ENCODE measurements at regions not wholly inside any gene's neighbourhood (a gene's known extent, or its start where the extent isn't known, plus 50 kb on each side); places are given as distances from the start of the nearest gene placed in this dataset.

DNA sequence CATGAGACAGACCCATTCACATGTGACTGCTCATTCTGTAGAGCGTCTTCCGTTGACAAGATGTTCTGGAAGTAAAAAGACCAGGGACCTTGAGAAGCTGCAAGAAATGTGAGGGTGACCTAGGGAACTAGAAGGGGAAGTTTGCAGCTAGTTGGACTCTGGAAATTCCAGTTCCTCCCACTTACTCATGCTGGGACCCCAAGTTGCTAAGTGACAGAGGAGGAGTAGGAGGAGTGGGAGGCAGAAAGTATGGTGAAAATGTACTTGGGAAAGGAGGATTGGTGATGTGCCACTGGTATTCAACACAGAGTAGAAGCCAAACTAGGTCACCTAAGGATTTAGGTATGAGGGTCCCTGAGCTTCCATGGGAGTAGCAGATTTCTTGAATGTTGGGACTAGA, 132.4 kb downstream of the KCNA5 start:
- ChIA-PET CTCF (no interaction called here), POLR2A (ENCODE audit: unreplicated experiment) (no interaction called here)
- Histone ChIP-seq H4K20me1 (ENCODE audit: low read length) (no peaks in the 10 kb centered on the region), H3K27me3 (ENCODE audit: low read length) (no peaks in the 10 kb centered on the region), H3F3A (ENCODE audit: low read length, unreplicated experiment) (no peaks in the 10 kb centered on the region), H3K4me2 (ENCODE audit: low read length) (no peak overlapping the region), H3K9ac (ENCODE audit: low read length) (no peak overlapping the region), H2AFZ (ENCODE audit: low read length) (no peak overlapping the region), H3K9me3 (ENCODE audit: low read length) (no peaks in the 10 kb centered on the region), H3K4me1 (ENCODE audit: insufficient read depth, low read length) (peaks cover 8% of the 10 kb centered on the region; the same call in 1 of the 2 replicates), H3K4me3 (ENCODE audit: low read length) (no peak overlapping the region), H3K9me2 (replicated peaks; ENCODE audit: low read length) (no peaks in the 10 kb centered on the region), H3K79me2 (ENCODE audit: low read length) (no peaks in the 10 kb centered on the region), H3K27ac (ENCODE audit: low read length) (no peak overlapping the region), H3K36me3 (ENCODE audit: low read depth, low read length) (no peaks in the 10 kb centered on the region)
- intact Hi-C loops (cut with micrococcal nuclease), result no loop called here
- DNase-seq (no peak), ATAC-seq (no peak)
- TF ChIP-seq EZH2 (IDR thresholded peaks at IDR 0.05; ENCODE audit: low read length, unreplicated experiment), result no peak
- TF ChIP-seq EZH2phosphoT487 (IDR thresholded peaks at IDR 0.05; ENCODE audit: borderline replicate concordance, low read length), result no peak
- TF ChIP-seq CTCF (conservative IDR thresholded peaks at IDR 0.05; ENCODE audit: low read depth, low read length), result no peak
- BruUV-seq (replicated peaks), result no TSS peak

GRCh38 chr12:5177096-5177495, 133.4 kb downstream of the KCNA5 start:
- Histone ChIP-seq H3K27me3 (ENCODE audit: low read length) (no peaks in the 10 kb centered on the region), H4K20me1 (ENCODE audit: low read length) (no peaks in the 10 kb centered on the region), H2AFZ (ENCODE audit: low read length) (no peak overlapping the region), H3F3A (ENCODE audit: low read length, unreplicated experiment) (no peaks in the 10 kb centered on the region), H3K4me3 (ENCODE audit: low read length) (no peak overlapping the region), H3K9ac (ENCODE audit: low read length) (no peak overlapping the region), H3K4me1 (ENCODE audit: insufficient read depth, low read length) (peaks cover 8% of the 10 kb centered on the region; the same call in 1 of the 2 replicates), H3K9me3 (ENCODE audit: low read length) (no peaks in the 10 kb centered on the region), H3K79me2 (ENCODE audit: low read length) (no peaks in the 10 kb centered on the region), H3K36me3 (ENCODE audit: low read depth, low read length) (no peaks in the 10 kb centered on the region), H3K27ac (ENCODE audit: low read length) (no peak overlapping the region), H3K9me2 (replicated peaks; ENCODE audit: low read length) (no peaks in the 10 kb centered on the region), H3K4me2 (ENCODE audit: low read length) (no peak overlapping the region)
- DNase-seq, result no peak
- TF ChIP-seq EZH2phosphoT487 (IDR thresholded peaks at IDR 0.05; ENCODE audit: borderline replicate concordance, low read length) (no peak), CTCF (conservative IDR thresholded peaks at IDR 0.05; ENCODE audit: low read depth, low read length) (no peak), EZH2 (IDR thresholded peaks at IDR 0.05; ENCODE audit: low read length, unreplicated experiment) (no peak)
- intact Hi-C loops (cut with micrococcal nuclease), result no loop called here
- BruUV-seq (replicated peaks), result no TSS peak
- POLR2A ChIA-PET (ENCODE audit: unreplicated experiment), result no interaction called here
- ATAC-seq, result no peak
- CTCF ChIA-PET, result no interaction called here

DNA sequence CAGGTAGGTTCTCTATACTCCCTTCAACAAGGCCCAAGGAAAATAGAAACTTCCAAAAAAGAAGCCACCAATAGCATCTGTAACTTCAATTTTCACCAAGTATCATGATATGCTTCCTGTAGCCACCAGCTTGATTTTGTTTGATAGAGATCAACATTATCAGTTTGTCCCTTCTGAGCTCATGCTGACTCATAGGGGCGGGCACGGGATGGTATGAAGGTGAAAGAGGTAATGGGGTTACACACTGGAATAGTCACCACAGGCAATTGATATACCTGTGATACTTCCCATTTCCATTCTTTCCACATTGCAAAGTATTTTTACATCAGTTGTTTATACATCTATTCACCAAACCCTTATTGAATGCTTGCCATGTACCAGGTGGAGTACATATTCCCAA, 134.1 kb downstream of the KCNA5 start:
- no TSS peak for BruUV-seq (replicated peaks)
- peak; percentile 59 for DNase-seq
- no peaks in the 10 kb centered on the region for H4K20me1 ChIP-seq (ENCODE audit: low read length)
- no peak overlapping the region for H2AFZ ChIP-seq (ENCODE audit: low read length)
- POLR2A ChIA-PET (ENCODE audit: unreplicated experiment), result no interaction called here
- H3K27ac ChIP-seq (ENCODE audit: low read length), result no peak overlapping the region
- H3K4me2 ChIP-seq (ENCODE audit: low read length), result no peak overlapping the region
- no peak overlapping the region for H3K9ac ChIP-seq (ENCODE audit: low read length)
- CTCF ChIA-PET, result no interaction called here
- no peak for ATAC-seq
- intact Hi-C loops (cut with micrococcal nuclease), result no loop called here
- H3K79me2 ChIP-seq (ENCODE audit: low read length), result no peaks in the 10 kb centered on the region
- no peaks in the 10 kb centered on the region for H3K9me2 ChIP-seq (replicated peaks; ENCODE audit: low read length)
- no peaks in the 10 kb centered on the region for H3K36me3 ChIP-seq (ENCODE audit: low read depth, low read length)
- peaks cover 8% of the 10 kb centered on the region; the same call in 1 of the 2 replicates for H3K4me1 ChIP-seq (ENCODE audit: insufficient read depth, low read length)
- H3K27me3 ChIP-seq (ENCODE audit: low read length), result no peaks in the 10 kb centered on the region
- H3K4me3 ChIP-seq (ENCODE audit: low read length), result no peak overlapping the region
- no peaks in the 10 kb centered on the region for H3F3A ChIP-seq (ENCODE audit: low read length, unreplicated experiment)
- no peaks in the 10 kb centered on the region for H3K9me3 ChIP-seq (ENCODE audit: low read length)
- TF ChIP-seq CTCF (conservative IDR thresholded peaks at IDR 0.05; ENCODE audit: low read depth, low read length) (no peak), EZH2 (IDR thresholded peaks at IDR 0.05; ENCODE audit: low read length, unreplicated experiment) (no peak), EZH2phosphoT487 (IDR thresholded peaks at IDR 0.05; ENCODE audit: borderline replicate concordance, low read length) (no peak)
